Central memory CD8-positive, alpha-beta T cell (primary cell): ENCODE measurements at regions not wholly inside any gene's neighbourhood (a gene's known extent, or its start where the extent isn't known, plus 50 kb on each side); places are given as distances from the start of the nearest gene placed in this dataset.
"Not testable (repeated sequence)": the region's sequence is repeated elsewhere in the genome, so short reads cannot be mapped to it uniquely, and the experiment has no call there.

ENCODE experiments used
- ATAC-seq: fragments of 150-1000 bp; cut with Tn5 transposase; replicated peaks from 2 replicates; pipeline ENCODE4 v1.10.0; 2022; ENCODE audit warnings: mild to moderate bottlenecking, moderate FRiP score, moderate number of reproducible peaks; ENCODE audit not compliant: poor library complexity, severe bottlenecking; ENCODE audit errors: extremely low read depth
- DNase-seq, 2 donors: peaks; one replicate each; pipeline ENCODE4 v3.0.0; 2021; ENCODE audit warnings: low spot score in 2 of 2
- H3K27ac Mint-ChIP-seq: one replicate; pipeline ENCODE4 v1.8.0; 2022; ENCODE audit warnings: low read depth, mild to moderate bottlenecking, moderate library complexity, mixed read lengths
- H3K27me3 Mint-ChIP-seq: one replicate; pipeline ENCODE4 v1.8.0; 2022; ENCODE audit warnings: mixed read lengths
- H3K36me3 Mint-ChIP-seq: one replicate; pipeline ENCODE4 v1.8.0; 2022; ENCODE audit warnings: mild to moderate bottlenecking, moderate library complexity, mixed read lengths; ENCODE audit not compliant: insufficient read depth
- H3K4me1 Mint-ChIP-seq: one replicate; pipeline ENCODE4 v1.8.0; 2022; ENCODE audit warnings: mixed read lengths
- H3K4me3 Mint-ChIP-seq: one replicate; pipeline ENCODE4 v1.8.0; 2022; ENCODE audit warnings: mild to moderate bottlenecking, moderate library complexity, mixed read lengths
- H3K9me3 Mint-ChIP-seq: one replicate; pipeline ENCODE4 v1.8.0; 2022; ENCODE audit warnings: mixed read lengths

DNA sequence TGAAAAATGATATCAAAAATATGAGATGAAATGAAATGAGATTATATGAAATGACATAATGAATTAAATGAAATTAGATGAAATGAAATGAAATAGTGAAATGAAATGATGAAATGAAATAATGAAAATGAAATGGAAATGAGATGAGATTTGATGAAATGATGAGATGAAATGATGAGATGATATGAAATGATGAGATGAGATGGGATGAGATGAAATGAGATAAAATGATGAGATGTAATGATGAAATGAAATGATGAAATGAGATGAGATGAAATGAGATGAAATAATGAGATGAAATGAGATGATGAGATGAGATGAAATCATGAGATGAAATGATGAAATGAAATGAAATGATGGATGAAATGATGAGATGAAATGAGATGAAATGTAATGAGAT is 233.9 kb downstream of the PPIAL4F start:
- not testable (repeated sequence) for H3K4me1 Mint-ChIP-seq, H3K27me3 Mint-ChIP-seq, H3K9me3 Mint-ChIP-seq, ATAC-seq, H3K4me3 Mint-ChIP-seq, H3K36me3 Mint-ChIP-seq, DNase-seq
- peak overlapping the region; percentile 3 for H3K27ac Mint-ChIP-seq
